Peyer's patch (tissue), 4 donors: ENCODE measurements at regions not wholly inside any gene's neighbourhood (a gene's known extent, or its start where the extent isn't known, plus 50 kb on each side); places are given as distances from the start of the nearest gene placed in this dataset.

Source experiments
- POLR2A ChIP-seq, 2 donors: fragments of 450-650 bp; IDR thresholded peaks; one replicate each; pipeline ENCODE4 v1.5.1; 2017; ENCODE audit warnings: antibody characterized with exemption in 2 of 2, mild to moderate bottlenecking in 2 of 2, moderate library complexity in 2 of 2
- TF ChIP-seq, protein P1 (sequence below), 6 experiments: fragments of 450-650 bp in 4 of 6; fragments of 200-600 bp in 2 of 6; sonication (generic) in 1 of 6; IDR thresholded peaks; one replicate each; pipeline ENCODE4 v1.5.1; 2017 to 2019; ENCODE audit warnings: antibody characterized with exemption in 6 of 6, mild to moderate bottlenecking in 3 of 6, moderate library complexity in 1 of 6

DNA sequence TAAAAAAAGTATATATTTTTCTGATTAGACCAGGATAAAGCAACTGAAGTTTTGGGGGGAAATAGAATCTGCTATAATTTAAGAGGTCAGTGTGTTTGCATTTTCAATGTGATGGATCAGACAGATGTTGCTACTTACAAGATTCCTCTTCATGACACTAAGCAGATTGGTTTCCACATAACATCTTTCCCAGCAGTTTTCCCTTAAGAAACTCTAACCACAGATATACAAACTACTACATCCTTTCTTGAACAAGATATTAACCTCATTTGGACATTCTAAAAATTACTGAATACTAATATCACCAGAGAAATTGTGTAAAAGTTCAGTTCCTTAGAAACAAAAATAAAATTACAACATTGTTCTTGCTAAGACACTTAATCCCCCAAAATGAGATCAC is 106.7 kb upstream of the GUCY1A1 start:
- TF ChIP-seq POLR2A (IDR thresholded peaks at IDR 0.05), result no peak
- TF ChIP-seq, protein P1, sequence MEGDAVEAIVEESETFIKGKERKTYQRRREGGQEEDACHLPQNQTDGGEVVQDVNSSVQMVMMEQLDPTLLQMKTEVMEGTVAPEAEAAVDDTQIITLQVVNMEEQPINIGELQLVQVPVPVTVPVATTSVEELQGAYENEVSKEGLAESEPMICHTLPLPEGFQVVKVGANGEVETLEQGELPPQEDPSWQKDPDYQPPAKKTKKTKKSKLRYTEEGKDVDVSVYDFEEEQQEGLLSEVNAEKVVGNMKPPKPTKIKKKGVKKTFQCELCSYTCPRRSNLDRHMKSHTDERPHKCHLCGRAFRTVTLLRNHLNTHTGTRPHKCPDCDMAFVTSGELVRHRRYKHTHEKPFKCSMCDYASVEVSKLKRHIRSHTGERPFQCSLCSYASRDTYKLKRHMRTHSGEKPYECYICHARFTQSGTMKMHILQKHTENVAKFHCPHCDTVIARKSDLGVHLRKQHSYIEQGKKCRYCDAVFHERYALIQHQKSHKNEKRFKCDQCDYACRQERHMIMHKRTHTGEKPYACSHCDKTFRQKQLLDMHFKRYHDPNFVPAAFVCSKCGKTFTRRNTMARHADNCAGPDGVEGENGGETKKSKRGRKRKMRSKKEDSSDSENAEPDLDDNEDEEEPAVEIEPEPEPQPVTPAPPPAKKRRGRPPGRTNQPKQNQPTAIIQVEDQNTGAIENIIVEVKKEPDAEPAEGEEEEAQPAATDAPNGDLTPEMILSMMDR (IDR thresholded peaks at IDR 0.05), result no peak
